PC-3 (cell line): ENCODE measurements at regions not wholly inside any gene's neighbourhood (a gene's known extent, or its start where the extent isn't known, plus 50 kb on each side); places are given as distances from the start of the nearest gene placed in this dataset.

Experiments
- ATAC-seq: fragments of 200-7000 bp; cut with Tn5 transposase; 2 replicates; pipeline ENCODE4 v1.9.1; 2020; ENCODE audit warnings: mild to moderate bottlenecking, moderate library complexity
- BruUV-seq: library from RNA; stranded (reverse); fragments of 400-500 nt; replicated peaks from 2 replicates; lab custom pipeline; 2021; lab: Mats Ljungman, UMichigan
- CTCF ChIA-PET: fragments of 300-600 bp; sonication (Branson Sonifier 250); formaldehyde crosslinking; loops from one replicate; lab custom pipeline; 2022; ENCODE audit warnings: antibody characterized with exemption; lab: Charles Lee
- POLR2A ChIA-PET: fragments of 300-600 bp; sonication (Branson Sonifier 250); formaldehyde crosslinking; loops from one replicate; lab custom pipeline; 2022; ENCODE audit warnings: antibody characterized with exemption; ENCODE audit not compliant: unreplicated experiment; lab: Charles Lee
- DNase-seq: peaks from one replicate; pipeline ENCODE4 v3.0.0-alpha.2; 2015
- H2AFZ ChIP-seq: fragments of 300-600 bp; sonication (generic); 2 replicates; pipeline ENCODE4 v1.6.0; 2016; ENCODE audit warnings: antibody characterized with exemption, low read length
- H3F3A ChIP-seq: fragments of 300-600 bp; sonication (generic); one replicate; pipeline ENCODE4 v1.6.0; 2017; ENCODE audit warnings: antibody characterized with exemption, low read length, control low read depth, mild to moderate bottlenecking; ENCODE audit not compliant: unreplicated experiment
- H3K27ac ChIP-seq: fragments of 300-600 bp; sonication (generic); 2 replicates; pipeline ENCODE4 v1.5.1; 2016; ENCODE audit warnings: mild to moderate bottlenecking, low read length
- H3K27me3 ChIP-seq: fragments of 300-600 bp; sonication (generic); 2 replicates; pipeline ENCODE4 v1.6.1; 2016; ENCODE audit warnings: low read length, mixed read lengths
- H3K36me3 ChIP-seq: fragments of 300-600 bp; sonication (generic); 2 replicates; pipeline ENCODE4 v1.6.1; 2016; ENCODE audit warnings: low read depth, mixed run types, low read length, mixed read lengths
- H3K4me1 ChIP-seq: fragments of 300-600 bp; sonication (generic); 2 replicates; pipeline ENCODE4 v1.5.1; 2016; ENCODE audit warnings: low read length; ENCODE audit not compliant: insufficient read depth
- H3K4me2 ChIP-seq: fragments of 300-600 bp; sonication (generic); 2 replicates; pipeline ENCODE4 v1.6.0; 2016; ENCODE audit warnings: low read length
- H3K4me3 ChIP-seq: fragments of 300-600 bp; sonication (generic); 2 replicates; pipeline ENCODE4 v1.5.1; 2016; ENCODE audit warnings: mild to moderate bottlenecking, low read length, mixed read lengths
- H3K79me2 ChIP-seq: fragments of 300-600 bp; sonication (generic); 2 replicates; pipeline ENCODE4 v1.6.1; 2017; ENCODE audit warnings: low read length, mixed read lengths
- H3K9ac ChIP-seq: fragments of 300-600 bp; sonication (generic); 2 replicates; pipeline ENCODE4 v1.6.0; 2016; ENCODE audit warnings: mild to moderate bottlenecking, low read length
- H3K9me2 ChIP-seq: fragments of 300-600 bp; sonication (generic); replicated peaks from 2 replicates; pipeline ENCODE4 v1.6.1; 2016; ENCODE audit warnings: mixed run types, low read length, mixed read lengths
- H3K9me3 ChIP-seq: fragments of 300-600 bp; sonication (generic); 2 replicates; pipeline ENCODE4 v1.6.1; 2016; ENCODE audit warnings: low read length, mixed read lengths
- H4K20me1 ChIP-seq: fragments of 300-600 bp; sonication (generic); 2 replicates; pipeline ENCODE4 v1.6.1; 2016; ENCODE audit warnings: low read length, mixed read lengths
- EZH2 ChIP-seq: fragments of 300-600 bp; sonication (generic); IDR thresholded peaks from one replicate; pipeline ENCODE4 v1.6.1; 2017; ENCODE audit warnings: antibody characterized with exemption, mild to moderate bottlenecking, low read length; ENCODE audit not compliant: unreplicated experiment
- EZH2phosphoT487 ChIP-seq: fragments of 300-600 bp; sonication (generic); IDR thresholded peaks from 2 replicates; pipeline ENCODE4 v1.6.1; 2018; ENCODE audit warnings: mild to moderate bottlenecking, antibody characterized with exemption, low read length, borderline replicate concordance
- intact Hi-C: fragments of 100-400 bp; cut with micrococcal nuclease; formaldehyde crosslinking; loops from 2 replicates; pipeline ENCODE4 v1.9.0; 2023
- TF ChIP-seq, protein P1 (sequence below): fragments of 300-600 bp; sonication (generic); conservative IDR thresholded peaks from 2 replicates; pipeline ENCODE4 v1.5.1; 2017; ENCODE audit warnings: antibody characterized with exemption, low read depth, mild to moderate bottlenecking, low read length

DNA sequence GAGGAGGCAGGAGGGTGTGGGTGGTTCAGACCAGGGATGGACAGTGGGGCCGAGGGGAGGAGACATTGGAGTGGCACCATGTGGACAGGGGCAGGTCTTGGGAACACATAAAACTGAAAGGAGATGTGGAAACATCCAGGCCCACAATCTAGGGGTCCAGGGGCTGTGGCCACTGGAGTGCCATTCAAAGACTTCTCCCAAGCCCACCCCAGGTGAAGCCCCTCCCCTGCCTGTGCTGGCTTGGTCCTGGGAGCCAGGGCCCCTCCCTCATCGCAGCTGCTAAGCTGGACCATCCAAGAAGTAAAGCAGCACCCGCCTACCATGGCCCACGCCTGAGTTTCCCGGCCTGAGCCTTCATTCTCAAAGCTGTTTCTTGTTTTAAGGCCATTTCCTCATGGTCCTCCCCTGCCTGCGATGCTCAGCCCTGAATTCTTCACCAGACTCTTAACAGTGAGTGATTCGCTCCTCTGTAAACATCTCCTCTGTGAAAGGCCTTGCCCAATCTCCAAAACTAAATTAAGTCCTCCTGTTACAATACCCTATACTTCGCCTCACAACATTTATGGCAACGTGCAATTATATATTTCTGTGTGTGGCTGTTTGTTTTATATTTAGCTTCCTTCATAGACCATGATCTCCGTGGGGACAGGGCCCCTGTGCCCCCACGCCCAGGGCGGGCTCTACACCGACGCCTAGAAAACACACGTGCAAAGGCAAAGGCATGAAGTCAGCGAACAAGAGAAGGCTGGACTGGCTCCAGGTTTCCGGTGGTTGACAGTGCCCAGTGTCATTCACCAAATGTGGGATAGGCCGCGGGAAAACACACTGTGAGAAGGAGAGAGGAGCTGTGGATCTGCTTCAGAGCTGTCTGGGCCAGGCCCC, 267.8 kb downstream of the ERMARD start:
- intact Hi-C loops = no loop called here
- Histone ChIP-seq H3K9me2 (no peaks in the 10 kb centered on the region), H3K4me3 (no peak overlapping the region), H3F3A (no peaks in the 10 kb centered on the region), H3K27me3 (peaks cover 24% of the 10 kb centered on the region), H3K27ac (no peak overlapping the region; the same call in 1 of the 2 replicates), H3K9ac (no peak overlapping the region), H3K79me2 (no peaks in the 10 kb centered on the region), H3K4me1 (peaks cover 6% of the 10 kb centered on the region; the same call in 1 of the 2 replicates), H3K36me3 (no peaks in the 10 kb centered on the region), H4K20me1 (no peaks in the 10 kb centered on the region), H3K9me3 (no peaks in the 10 kb centered on the region), H2AFZ (no peak overlapping the region), H3K4me2 (no peak overlapping the region)
- ATAC-seq = no peak
- BruUV-seq = no TSS peak
- DNase-seq = peak; percentile 42
- ChIA-PET POLR2A (no interaction called here), CTCF (no interaction called here)
- TF ChIP-seq EZH2phosphoT487 (no peak), EZH2 (no peak)
- TF ChIP-seq, protein P1, sequence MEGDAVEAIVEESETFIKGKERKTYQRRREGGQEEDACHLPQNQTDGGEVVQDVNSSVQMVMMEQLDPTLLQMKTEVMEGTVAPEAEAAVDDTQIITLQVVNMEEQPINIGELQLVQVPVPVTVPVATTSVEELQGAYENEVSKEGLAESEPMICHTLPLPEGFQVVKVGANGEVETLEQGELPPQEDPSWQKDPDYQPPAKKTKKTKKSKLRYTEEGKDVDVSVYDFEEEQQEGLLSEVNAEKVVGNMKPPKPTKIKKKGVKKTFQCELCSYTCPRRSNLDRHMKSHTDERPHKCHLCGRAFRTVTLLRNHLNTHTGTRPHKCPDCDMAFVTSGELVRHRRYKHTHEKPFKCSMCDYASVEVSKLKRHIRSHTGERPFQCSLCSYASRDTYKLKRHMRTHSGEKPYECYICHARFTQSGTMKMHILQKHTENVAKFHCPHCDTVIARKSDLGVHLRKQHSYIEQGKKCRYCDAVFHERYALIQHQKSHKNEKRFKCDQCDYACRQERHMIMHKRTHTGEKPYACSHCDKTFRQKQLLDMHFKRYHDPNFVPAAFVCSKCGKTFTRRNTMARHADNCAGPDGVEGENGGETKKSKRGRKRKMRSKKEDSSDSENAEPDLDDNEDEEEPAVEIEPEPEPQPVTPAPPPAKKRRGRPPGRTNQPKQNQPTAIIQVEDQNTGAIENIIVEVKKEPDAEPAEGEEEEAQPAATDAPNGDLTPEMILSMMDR = no peak

- no peak for DNase-seq
- no TSS peak for BruUV-seq
- peaks cover 6% of the 10 kb centered on the region; the same call in 1 of the 2 replicates for H3K4me1 ChIP-seq
- TF ChIP-seq, protein P1 = no peak
- no peak for TF ChIP-seq EZH2
- no peak for TF ChIP-seq EZH2phosphoT487
- POLR2A ChIA-PET = no interaction called here
- peaks cover 24% of the 10 kb centered on the region for H3K27me3 ChIP-seq
- no peak overlapping the region for H3K4me2 ChIP-seq
- H2AFZ ChIP-seq = no peak overlapping the region
- no peak overlapping the region for H3K9ac ChIP-seq
- H3K9me3 ChIP-seq = no peaks in the 10 kb centered on the region
- CTCF ChIA-PET = no interaction called here
- intact Hi-C loops = no loop called here
- H3K4me3 ChIP-seq = no peak overlapping the region
- H4K20me1 ChIP-seq = no peaks in the 10 kb centered on the region
- ATAC-seq = no peak
- H3K27ac ChIP-seq = no peak overlapping the region
- no peaks in the 10 kb centered on the region for H3K9me2 ChIP-seq
- H3K36me3 ChIP-seq = no peaks in the 10 kb centered on the region
- H3F3A ChIP-seq = no peaks in the 10 kb centered on the region
- H3K79me2 ChIP-seq = no peaks in the 10 kb centered on the region
Measured at GRCh38 chr6:170018422-170018935, 267.1 kb downstream of the ERMARD start.
